ENCODE measurements at regions not wholly inside any gene's neighbourhood (a gene's known extent, or its start where the extent isn't known, plus 50 kb on each side); places are given as distances from the start of the nearest gene placed in this dataset.
"Not testable (repeated sequence)": the region's sequence is repeated elsewhere in the genome, so short reads cannot be mapped to it uniquely, and the experiment has no call there.

- no peaks in the 10 kb centered on the region for H3K4me1 ChIP-seq
- no peak overlapping the region for H3K4me3 ChIP-seq
- no peak for DNase-seq (ENCODE audit: extremely low spot score in 2 of 2)
- TF ChIP-seq CTCF (IDR thresholded peaks at IDR 0.05) (no peak), POLR2AphosphoS5 (IDR thresholded peaks at IDR 0.05; ENCODE audit: insufficient read depth in 1 of 2, low read depth in 1 of 2) (no peak), POLR2A (IDR thresholded peaks at IDR 0.05) (no peak)
- H3K27me3 ChIP-seq, result no peaks in the 10 kb centered on the region
- no peaks in the 10 kb centered on the region for H3K36me3 ChIP-seq
- H3K9me3 ChIP-seq, result no peaks in the 10 kb centered on the region
- no peak overlapping the region for H3K27ac ChIP-seq
- intact Hi-C loops (cut with DNase I), result no loop called here
These were observed 161.9 kb upstream of the DYRK2 start for GRCh38 chr12:67486671-67487070.

GRCh38 chr12:67488349-67488748 lies 160.2 kb upstream of the DYRK2 start:
- H3K36me3 ChIP-seq; H3K27ac ChIP-seq; H3K27me3 ChIP-seq; H3K4me1 ChIP-seq; DNase-seq (ENCODE audit: extremely low spot score in 2 of 2); intact Hi-C loops (cut with DNase I); H3K9me3 ChIP-seq; H3K4me3 ChIP-seq: not testable (repeated sequence)

- no peaks in the 10 kb centered on the region for H3K36me3 ChIP-seq
- no peak overlapping the region for H3K27ac ChIP-seq
- no peaks in the 10 kb centered on the region for H3K4me1 ChIP-seq
- H3K9me3 ChIP-seq, result no peaks in the 10 kb centered on the region
- TF ChIP-seq CTCF (IDR thresholded peaks at IDR 0.05) (no peak), POLR2A (IDR thresholded peaks at IDR 0.05) (no peak), POLR2AphosphoS5 (IDR thresholded peaks at IDR 0.05; ENCODE audit: insufficient read depth in 1 of 2, low read depth in 1 of 2) (no peak)
- no peak for DNase-seq (ENCODE audit: extremely low spot score in 2 of 2)
- intact Hi-C loops (cut with DNase I), result no loop called here
- no peak overlapping the region for H3K4me3 ChIP-seq
- no peaks in the 10 kb centered on the region for H3K27me3 ChIP-seq
These were observed 159.5 kb upstream of the DYRK2 start for GRCh38 chr12:67489007-67489406.

- Histone ChIP-seq H3K27ac (no peak overlapping the region), H3K4me1 (no peaks in the 10 kb centered on the region), H3K36me3 (no peaks in the 10 kb centered on the region), H3K4me3 (no peak overlapping the region), H3K27me3 (no peaks in the 10 kb centered on the region), H3K9me3 (no peaks in the 10 kb centered on the region)
- intact Hi-C loops (cut with DNase I), result no loop called here
- TF ChIP-seq POLR2A (IDR thresholded peaks at IDR 0.05) (no peak), CTCF (IDR thresholded peaks at IDR 0.05) (no peak), POLR2AphosphoS5 (IDR thresholded peaks at IDR 0.05; ENCODE audit: insufficient read depth in 1 of 2, low read depth in 1 of 2) (no peak)
- DNase-seq (ENCODE audit: extremely low spot score in 2 of 2), result no peak
These were observed 152.0 kb upstream of the DYRK2 start for GRCh38 chr12:67496581-67496980.

- DNase-seq (ENCODE audit: extremely low spot score in 2 of 2), result no peak
- Histone ChIP-seq H3K4me1 (no peaks in the 10 kb centered on the region), H3K36me3 (no peaks in the 10 kb centered on the region), H3K27ac (no peak overlapping the region), H3K4me3 (no peak overlapping the region), H3K27me3 (no peaks in the 10 kb centered on the region), H3K9me3 (no peaks in the 10 kb centered on the region)
- intact Hi-C loops (cut with DNase I), result no loop called here
- no peak for TF ChIP-seq CTCF (IDR thresholded peaks at IDR 0.05)
- no peak for TF ChIP-seq POLR2A (IDR thresholded peaks at IDR 0.05)
- TF ChIP-seq POLR2AphosphoS5 (IDR thresholded peaks at IDR 0.05; ENCODE audit: insufficient read depth in 1 of 2, low read depth in 1 of 2), result no peak
These were observed 149.6 kb upstream of the DYRK2 start for GRCh38 chr12:67498991-67499390.

- Histone ChIP-seq H3K4me3 (no peak overlapping the region), H3K4me1 (no peaks in the 10 kb centered on the region), H3K36me3 (no peaks in the 10 kb centered on the region), H3K27ac (no peak overlapping the region), H3K9me3 (no peaks in the 10 kb centered on the region), H3K27me3 (no peaks in the 10 kb centered on the region)
- no peak for TF ChIP-seq POLR2AphosphoS5 (IDR thresholded peaks at IDR 0.05; ENCODE audit: insufficient read depth in 1 of 2, low read depth in 1 of 2)
- no peak for DNase-seq (ENCODE audit: extremely low spot score in 2 of 2)
- intact Hi-C loops (cut with DNase I), result no loop called here
These were observed 147.2 kb upstream of the DYRK2 start for GRCh38 chr12:67501362-67501761.
